GM21825 (cell line): ENCODE measurements at regions not wholly inside any gene's neighbourhood (a gene's known extent, or its start where the extent isn't known, plus 50 kb on each side); places are given as distances from the start of the nearest gene placed in this dataset.

ENCODE experiments used
- ATAC-seq: cut with Tn5 transposase; IDR thresholded peaks from one replicate; pipeline ENCODE4 v1.9.1; 2021; ENCODE audit warnings: mild to moderate bottlenecking, moderate library complexity; ENCODE audit not compliant: unreplicated experiment

DNA sequence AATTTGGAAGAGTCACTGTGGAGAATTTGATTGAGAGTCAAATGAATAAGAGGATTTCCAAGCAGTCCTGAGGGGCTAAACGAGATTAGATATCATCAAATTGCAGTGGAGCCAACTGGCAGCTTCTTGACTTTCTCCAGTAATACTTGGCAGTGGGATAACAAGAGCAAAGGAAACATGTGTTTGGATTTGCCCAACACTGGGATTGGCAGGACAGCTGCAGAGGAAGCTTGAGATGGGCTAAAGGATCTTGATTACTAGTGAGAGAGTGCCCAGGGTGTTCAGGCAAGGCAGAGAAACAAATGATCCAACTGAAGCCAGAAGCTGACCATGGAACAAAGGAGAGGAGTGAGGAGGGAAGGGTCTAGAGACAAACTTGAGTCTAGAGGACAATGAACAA is 356.0 kb upstream of the ISL1 start:
- ATAC-seq: no peak

- no peak for ATAC-seq
These were observed 354.9 kb upstream of the ISL1 start for GRCh38 chr5:51028394-51028793.

GRCh38 chr5:51033215-51033614 is 350.0 kb upstream of the ISL1 start:
- no peak for ATAC-seq

DNA sequence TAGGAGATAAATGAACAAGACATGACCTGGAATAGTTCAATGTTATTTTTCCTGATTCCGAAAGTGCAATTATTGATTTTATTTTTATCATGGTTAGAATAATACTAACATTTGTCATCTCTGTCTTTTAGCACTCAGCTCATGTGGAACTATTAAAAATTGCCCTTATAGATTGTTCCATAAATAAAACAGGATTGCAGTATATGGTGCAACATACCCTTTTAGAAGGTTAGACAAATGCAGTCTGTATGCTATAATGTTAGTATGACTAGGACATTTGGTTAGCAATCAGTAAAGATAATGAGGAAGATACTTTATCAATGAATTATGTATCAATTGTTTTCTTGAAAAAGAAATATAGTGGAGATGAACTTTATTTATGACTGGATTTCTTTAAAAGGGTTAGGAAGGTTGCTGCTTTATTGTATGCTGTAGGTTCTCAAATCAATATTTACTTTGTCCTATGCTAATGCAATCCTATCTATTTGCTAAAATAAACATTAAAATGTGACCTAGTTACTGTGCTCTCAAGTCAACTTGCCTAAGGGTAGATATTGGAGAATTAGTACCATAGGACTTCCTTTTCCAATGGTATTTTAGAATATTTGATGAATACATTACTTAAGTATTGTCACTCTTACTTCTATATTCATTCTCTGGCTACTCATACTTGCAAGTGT is 348.9 kb upstream of the ISL1 start:
- ATAC-seq: no peak

DNA sequence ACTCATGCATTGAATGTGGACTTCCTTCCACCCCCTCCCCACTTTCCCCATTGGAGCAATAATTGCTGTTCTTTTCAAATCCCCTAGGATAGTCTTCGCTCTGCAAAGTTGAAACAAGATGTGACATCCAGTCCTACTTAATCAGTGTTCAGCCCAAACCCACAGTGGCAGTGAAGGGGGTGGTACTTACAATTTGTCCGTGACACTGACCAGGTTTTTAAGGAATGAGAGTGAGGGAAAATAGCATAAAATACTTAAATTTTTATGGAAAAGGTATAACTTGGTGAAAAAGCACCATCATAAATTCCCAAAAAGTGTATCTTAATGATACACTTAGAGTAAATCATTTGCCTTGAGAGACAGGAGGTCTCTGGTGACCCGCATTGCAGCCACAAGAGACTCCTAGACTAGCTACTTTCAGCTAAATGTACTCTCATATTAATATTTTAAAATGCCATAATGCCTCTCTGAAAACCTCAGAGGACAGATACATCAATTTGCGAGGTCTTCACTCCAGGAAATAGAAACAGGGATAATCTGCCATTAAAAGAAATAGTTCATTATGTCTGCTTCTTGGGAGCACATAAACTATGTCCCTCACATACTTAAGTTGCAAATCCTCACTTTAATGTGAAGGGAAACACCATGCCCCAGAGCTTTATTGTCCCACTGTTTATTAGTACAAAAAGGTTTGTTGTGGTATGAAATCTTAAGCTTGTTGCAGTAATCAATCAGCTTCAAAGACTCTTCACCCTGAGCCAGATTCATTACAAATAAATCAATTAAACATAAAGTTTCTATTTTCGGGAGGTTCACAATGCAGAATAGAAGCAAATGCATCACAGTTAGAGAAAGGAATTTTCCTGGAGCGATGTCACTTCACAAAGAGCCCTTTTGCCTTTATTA is 343.6 kb upstream of the ISL1 start:
- ATAC-seq: no peak

- ATAC-seq: no peak
These were observed 339.5 kb upstream of the ISL1 start for GRCh38 chr5:51043745-51044144.

- no peak for ATAC-seq
These were observed 335.9 kb upstream of the ISL1 start for GRCh38 chr5:51047369-51047768.

DNA sequence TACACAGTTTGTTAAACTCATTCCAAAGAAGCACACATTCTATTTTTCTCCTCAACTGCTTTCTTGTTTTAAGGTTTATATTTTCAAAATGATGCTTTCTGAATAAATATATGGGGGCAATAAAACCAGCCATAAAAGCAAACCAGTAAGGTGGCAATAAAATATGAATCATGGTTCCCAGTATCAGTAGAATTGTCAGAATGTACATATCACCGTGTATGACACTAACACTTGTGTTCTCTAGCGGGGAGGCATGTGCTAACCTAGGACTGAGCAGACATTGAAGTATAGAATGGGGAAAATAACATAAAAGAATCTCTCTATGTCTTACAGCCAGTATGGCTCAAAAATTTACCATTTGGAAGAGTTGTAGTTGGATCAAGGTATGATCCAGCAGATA is 329.9 kb upstream of the ISL1 start:
- ATAC-seq: no peak

- no peak for ATAC-seq
These were observed 322.3 kb upstream of the ISL1 start for GRCh38 chr5:51060953-51061352.

- ATAC-seq: no peak
These were observed 310.3 kb upstream of the ISL1 start for GRCh38 chr5:51072937-51073336.

DNA sequence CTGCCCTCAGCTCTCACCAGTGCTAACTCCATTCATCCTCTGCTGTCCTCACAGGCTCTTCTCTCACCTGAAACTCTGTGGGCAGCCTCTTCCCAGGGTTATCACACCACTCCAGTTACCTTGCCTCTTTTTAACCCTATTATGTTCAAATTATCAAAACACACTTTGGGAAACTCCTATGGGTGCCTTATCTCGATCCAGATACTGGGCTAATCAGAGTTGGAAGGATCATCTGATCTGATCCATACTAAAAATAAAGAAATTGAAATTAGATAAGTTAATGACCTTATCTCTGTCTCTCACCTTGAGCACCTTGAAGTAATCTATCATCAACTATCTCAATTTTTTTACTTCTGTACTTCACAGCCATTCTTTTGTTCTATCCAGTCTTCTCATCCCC is 300.5 kb upstream of the ISL1 start:
- ATAC-seq: no peak

- no peak for ATAC-seq
These were observed 291.4 kb upstream of the ISL1 start for GRCh38 chr5:51091816-51092215.

DNA sequence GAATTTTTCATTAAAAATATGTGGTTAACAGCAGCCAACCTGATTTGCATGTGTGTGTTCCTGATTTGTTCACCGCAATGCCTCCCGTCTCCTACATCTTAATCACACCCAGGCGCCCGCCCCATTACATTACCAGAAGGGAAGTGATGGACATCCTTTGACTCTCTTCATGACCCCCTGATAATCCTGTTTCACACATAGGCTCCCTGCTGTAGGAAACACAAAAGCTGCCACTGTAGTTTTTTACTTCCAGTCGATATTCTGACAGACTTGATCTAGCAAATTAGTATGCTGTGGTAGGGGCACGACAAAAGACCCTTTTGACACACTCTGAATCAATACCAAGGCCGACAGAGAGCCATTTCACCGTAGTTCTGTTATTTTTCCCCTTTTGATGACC is 287.8 kb upstream of the ISL1 start:
- no peak for ATAC-seq

GRCh38 chr5:51096859-51097258 is 286.4 kb upstream of the ISL1 start:
- no peak for ATAC-seq

- no peak for ATAC-seq
These were observed 283.9 kb upstream of the ISL1 start for GRCh38 chr5:51099173-51099853.

DNA sequence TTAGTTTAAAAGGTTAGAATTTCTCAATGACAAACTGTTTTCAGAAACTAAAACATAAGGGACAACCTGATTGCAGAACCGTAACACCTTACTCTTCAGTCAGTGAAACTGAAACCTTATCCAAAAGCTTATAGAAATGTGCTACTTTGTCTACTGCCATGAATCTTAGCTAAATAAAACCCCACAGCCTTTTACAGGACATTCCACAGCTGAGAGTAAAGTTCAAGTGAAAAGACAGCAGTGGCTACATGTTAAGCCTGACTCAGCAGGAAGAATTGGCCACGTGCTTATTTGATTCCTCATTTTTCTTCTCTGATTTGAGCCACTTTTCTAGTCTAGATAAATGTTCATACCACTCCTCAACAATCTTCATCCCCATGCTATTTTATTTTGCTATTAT is 278.7 kb upstream of the ISL1 start:
- no peak for ATAC-seq

- no peak for ATAC-seq
These were observed 273.4 kb upstream of the ISL1 start for GRCh38 chr5:51109786-51110410.

DNA sequence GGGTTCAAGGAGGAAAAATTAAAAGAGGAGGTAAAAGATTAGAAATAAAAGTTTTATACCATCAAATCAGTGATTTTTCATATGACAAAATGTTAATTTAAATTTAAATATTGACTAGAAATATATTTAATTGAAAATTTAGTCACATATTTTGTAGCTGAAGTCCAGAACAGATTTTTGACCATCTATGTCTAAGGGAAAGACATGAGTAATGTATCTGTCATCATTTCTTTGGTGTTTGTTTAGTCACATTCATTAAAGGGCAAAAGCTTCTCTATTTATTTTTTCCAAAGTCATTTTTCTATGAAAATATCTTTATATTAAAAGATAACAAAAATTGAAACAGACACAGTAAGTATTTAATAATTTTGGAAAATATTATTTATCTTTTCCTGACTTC is 252.0 kb upstream of the ISL1 start:
- ATAC-seq: no peak

GRCh38 chr5:51138164-51138563 is 245.1 kb upstream of the ISL1 start:
- ATAC-seq: no peak

DNA sequence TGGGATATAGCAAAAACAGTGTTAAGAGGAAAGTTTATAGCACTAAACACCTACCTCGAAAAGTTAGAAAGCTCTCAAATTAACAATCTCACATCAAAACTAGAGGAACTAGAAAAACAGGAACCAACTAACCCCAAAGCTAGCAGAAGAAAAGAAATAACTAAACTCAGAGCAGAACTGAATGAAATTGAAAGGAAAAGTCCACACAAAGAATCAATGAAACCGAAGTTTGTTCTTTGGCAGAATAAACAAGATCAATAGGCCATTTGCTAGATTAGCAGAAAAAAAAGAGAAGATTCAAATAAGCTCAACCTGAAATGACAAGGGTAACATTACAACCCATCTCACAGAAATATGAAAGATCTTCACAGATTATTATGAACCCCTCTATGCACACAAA is 234.8 kb upstream of the ISL1 start:
- ATAC-seq: no peak

GRCh38 chr5:51156222-51156621 is 227.0 kb upstream of the ISL1 start:
- ATAC-seq: no peak
